HL-60/S4 (cell line): ENCODE measurements at regions not wholly inside any gene's neighbourhood (a gene's known extent, or its start where the extent isn't known, plus 50 kb on each side); places are given as distances from the start of the nearest gene placed in this dataset.
"Not testable (repeated sequence)": the region's sequence is repeated elsewhere in the genome, so short reads cannot be mapped to it uniquely, and the experiment has no call there.

Experiments used
- in situ Hi-C: fragments of 300-500 bp; cut with MboI; formaldehyde crosslinking; loops from 2 replicates; pipeline ENCODE4 v1.14.3; 2022; ENCODE audit warnings: low sequenced_read_pairs

DNA sequence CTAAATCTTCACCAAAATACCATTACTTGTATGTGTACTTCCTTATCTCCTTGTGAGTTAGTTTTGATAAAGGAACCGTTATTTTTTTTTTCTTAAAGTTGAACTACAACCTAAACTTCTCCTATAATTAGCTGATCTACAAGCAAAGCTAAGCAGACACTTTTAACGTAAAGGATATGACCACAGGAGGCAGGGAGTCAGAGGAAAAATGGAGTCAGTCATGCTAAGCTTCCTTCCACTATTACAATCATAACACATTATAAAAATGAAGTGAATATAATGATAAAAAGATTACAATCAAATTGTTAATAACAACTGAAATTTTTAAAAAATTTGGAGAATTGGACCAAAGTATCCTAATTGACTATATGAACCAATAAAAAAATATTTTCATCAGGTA lies 892.6 kb downstream of the KCNT2 start:
- in situ Hi-C loops, result no loop called here

DNA sequence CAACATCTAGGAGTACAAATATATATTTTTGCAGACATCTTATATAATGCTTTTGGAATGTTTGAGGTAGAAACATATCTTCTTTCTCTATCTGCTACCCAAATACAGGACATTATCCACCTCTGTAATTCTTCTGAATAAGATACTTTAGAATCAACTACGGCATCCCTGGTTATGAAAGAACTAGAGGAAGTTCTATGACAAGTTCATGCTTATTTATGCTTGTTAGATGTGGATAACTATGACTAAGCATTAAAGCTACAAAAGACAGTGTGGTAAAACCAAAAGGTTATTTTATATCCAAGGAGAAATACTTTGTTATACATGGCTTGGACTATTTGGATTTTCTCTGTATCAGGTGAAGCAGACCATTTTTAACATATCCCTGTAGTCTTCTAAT lies 894.0 kb downstream of the KCNT2 start:
- in situ Hi-C loops, result no loop called here

GRCh38 chr1:195709821-195710220 lies 898.4 kb downstream of the KCNT2 start:
- in situ Hi-C loops, result no loop called here

DNA sequence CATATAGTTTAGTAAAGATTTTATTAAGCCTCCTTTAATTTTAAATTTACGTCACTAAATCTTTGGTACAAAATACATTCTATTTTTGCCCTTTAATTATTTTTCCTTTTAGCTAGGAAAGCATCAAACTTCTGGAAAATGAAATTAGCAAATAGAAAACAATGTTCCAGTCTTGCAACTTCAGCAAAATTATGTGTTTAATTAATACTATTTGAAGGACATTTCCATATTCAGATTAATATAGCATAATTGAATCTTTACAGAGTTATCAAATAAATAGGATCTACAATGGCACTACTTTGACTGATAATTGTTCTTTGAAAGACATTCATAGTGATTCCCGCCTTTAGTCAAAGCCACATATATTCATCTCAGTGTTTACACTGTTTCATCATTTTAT lies 904.2 kb downstream of the KCNT2 start:
- in situ Hi-C loops, result no loop called here

GRCh38 chr1:195701149-195701548 lies 907.1 kb downstream of the KCNT2 start:
- in situ Hi-C loops, result no loop called here

GRCh38 chr1:195697130-195697529 lies 911.1 kb downstream of the KCNT2 start:
- in situ Hi-C loops, result no loop called here

- in situ Hi-C loops, result no loop called here
These were observed 921.5 kb downstream of the KCNT2 start for GRCh38 chr1:195686764-195687163.

DNA sequence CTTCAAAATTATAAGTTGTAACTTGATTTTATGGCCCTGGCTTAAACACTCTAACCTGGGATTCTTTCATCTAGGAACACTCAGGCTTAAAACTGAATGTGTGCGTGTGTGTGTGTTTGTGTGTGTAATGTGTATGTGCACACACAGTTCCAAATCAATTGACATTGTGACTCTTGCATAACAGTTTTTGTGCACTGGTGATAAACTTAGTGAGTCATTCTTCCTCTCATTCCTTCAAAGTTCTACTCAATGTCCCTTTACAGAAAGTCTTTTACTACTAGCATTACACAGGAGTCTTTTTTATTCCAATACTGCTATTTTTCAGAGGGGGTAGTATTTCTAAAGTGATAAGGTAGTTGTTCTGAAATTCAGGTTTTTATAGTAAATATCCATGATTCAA lies 943.6 kb downstream of the KCNT2 start:
- in situ Hi-C loops, result no loop called here

DNA sequence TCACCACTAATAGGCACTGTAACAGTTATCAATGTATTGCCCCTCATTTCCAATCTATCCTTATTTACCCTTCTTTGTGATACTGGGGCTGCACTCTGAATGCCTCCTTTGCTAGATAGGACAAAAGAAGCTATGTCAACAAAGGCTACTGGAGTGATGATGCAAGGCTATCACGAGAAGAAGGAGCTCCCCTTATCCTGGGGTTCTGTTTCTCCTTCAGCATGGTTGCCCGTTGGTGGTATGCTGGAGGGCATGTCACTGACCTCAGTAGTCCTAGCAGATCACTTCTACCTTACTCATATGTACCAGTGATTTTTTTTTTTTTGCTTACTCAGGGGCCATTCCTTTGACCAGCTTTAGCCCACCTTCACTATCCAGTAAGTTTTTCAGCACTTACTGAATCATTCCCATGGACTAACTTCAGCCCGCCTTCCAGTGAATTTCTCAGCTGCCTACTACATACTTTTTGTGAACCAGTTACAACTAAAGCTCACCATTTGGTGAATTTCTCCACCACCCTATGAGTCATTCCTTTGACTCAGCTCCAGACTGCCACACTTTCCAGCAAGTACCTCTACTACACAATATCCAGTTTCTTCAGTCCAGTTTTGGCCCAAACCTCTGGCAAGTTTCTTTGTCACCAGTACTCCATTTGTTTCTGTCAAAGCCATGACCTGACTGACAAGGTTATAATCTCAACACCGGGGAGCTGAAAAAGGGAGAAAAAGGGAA lies 944.5 kb downstream of the KCNT2 start:
- in situ Hi-C loops, result no loop called here

DNA sequence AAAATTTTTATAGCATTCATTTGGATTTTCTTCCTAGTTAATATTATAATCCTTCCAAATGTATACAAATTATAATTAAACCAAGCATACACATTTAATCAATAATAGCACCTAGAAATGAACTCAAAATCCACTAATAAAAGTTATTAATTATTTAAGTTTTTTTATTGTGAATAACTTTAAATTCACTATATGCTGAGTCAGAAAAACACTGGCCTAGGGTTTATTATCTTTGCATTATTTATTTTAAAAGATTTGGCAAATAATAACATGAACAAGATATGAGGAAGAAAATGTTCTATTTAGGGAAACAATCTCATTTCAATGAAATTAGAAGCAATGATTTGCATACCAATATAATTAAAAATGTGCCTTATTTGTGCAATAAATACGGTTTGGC lies 951.5 kb downstream of the KCNT2 start:
- in situ Hi-C loops, result no loop called here

DNA sequence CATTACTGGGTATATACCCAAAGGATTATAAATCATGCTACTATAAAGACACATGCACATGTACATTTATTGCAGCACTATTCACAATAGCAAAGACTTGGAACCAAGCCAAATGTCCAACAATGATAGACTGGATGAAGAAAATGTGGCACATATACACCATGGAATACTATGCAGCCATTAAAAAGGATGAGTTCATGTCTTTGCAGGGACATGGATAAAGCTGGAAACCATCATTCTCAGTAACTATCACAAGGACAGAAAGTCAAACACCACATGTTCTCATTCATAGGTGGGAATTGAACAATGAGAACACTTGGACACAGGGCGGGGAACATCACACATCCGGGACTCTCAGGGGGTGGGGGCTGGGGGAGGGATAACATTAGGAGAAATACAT lies 959.4 kb downstream of the KCNT2 start:
- in situ Hi-C loops, result not testable (repeated sequence)

DNA sequence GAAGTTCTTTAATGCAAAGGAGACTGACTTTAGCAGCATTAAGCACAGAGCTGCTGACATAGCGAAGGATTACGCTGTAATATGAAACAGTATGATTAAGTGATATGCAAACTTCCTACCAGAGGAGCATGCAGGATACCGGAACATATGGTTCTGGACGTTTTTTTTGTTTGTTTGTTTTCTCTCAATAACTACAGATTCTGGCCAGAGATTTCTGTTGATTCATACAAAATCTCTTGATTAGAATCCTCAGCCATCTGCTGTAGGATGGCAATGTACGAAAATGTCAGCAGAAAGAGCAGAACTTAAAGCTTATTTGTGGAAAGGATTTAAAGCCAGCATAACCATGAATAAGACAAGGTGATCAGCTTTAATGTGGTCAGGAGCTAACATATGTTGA lies 970.7 kb downstream of the KCNT2 start:
- in situ Hi-C loops, result no loop called here

DNA sequence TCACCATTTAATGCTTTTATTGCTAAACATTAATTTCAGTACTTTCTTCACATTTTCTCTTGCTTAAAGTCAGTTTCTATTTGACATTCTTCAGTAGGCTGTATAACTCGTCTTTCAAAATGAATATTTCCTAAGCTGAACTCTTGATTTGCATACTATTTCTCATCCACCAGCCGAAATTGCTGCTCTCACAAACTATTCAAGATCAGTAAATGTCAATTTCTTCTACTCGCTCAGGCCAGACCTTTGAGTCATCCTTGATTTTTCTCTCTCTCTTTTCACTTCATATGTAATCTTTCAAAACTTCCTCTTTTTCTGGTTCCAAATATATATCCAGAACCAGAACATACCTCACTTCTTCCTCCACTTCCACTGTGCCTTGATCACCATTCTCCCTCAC lies 990.0 kb downstream of the KCNT2 start:
- in situ Hi-C loops, result no loop called here

- in situ Hi-C loops, result no loop called here
These were observed 991.1 kb downstream of the KCNT2 start for GRCh38 chr1:195617106-195617505.

DNA sequence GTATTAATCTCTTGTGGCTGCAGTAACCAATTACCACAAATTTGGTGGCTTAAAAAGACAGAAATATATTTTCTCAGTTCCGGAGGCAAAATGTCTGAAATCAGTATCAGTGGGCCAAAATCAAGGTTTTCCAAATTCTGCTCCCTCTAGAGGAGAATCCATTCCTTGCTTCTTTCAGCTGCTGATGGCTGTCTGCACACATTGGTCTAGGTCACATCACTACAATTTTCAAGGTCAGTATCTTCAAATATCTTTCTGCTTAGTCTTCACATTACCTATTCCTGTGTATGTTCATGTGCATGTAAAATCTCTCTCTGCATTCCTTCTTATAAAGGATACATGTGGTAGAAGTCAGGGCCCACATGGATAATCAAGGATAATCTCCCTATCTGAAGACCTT lies 999.4 kb downstream of the KCNT2 start:
- in situ Hi-C loops, result no loop called here

DNA sequence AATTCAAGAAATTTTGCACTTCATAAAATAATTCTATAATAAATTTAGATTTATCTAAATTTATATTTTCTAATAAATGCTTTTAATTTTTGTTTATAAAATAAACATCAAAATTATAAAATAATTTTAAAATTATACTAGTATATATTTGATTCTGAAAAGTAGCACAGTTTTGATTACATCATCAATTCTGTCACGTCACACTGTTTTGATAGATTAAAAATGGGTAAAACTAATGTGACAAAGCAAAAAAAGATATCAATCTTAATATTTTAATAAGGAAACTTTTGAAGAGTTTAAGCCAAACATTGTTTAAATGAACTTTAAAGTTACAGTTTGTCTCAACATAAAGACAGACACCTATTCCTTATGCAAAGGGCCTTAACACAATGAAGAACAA lies 1001.8 kb downstream of the KCNT2 start:
- in situ Hi-C loops, result no loop called here

- in situ Hi-C loops, result no loop called here
These were observed 1004.0 kb downstream of the KCNT2 start for GRCh38 chr1:195604287-195604686.

GRCh38 chr1:195597891-195598290 lies 1010.3 kb downstream of the KCNT2 start:
- in situ Hi-C loops, result no loop called here

- in situ Hi-C loops, result no loop called here
These were observed 1013.5 kb downstream of the KCNT2 start for GRCh38 chr1:195594773-195595172.

DNA sequence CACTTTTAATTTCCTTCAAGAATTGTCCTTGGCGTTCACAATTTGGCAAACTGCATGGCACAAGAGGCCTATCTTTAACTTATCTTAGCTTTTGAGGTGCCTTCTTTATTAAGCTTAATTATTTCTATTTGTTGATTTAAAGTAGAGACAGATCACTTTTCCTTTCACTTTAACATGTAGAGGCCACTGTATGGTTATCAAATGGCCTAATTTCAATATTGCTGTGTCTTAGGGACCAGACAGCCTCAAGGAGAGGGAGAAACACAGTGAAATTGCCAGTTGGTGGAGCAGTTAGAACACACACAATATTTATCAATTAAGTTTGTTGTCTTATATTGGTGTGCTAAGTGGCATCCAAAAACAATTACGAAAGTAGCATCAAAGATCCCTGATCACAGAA lies 1013.9 kb downstream of the KCNT2 start:
- in situ Hi-C loops, result no loop called here

GRCh38 chr1:195591917-195592672 lies 1016.1 kb downstream of the KCNT2 start:
- in situ Hi-C loops, result no loop called here

- in situ Hi-C loops, result no loop called here
These were observed 1017.6 kb downstream of the KCNT2 start for GRCh38 chr1:195590649-195591048.
